ENCODE measurements at regions not wholly inside any gene's neighbourhood (a gene's known extent, or its start where the extent isn't known, plus 50 kb on each side); places are given as distances from the start of the nearest gene placed in this dataset.

DNA sequence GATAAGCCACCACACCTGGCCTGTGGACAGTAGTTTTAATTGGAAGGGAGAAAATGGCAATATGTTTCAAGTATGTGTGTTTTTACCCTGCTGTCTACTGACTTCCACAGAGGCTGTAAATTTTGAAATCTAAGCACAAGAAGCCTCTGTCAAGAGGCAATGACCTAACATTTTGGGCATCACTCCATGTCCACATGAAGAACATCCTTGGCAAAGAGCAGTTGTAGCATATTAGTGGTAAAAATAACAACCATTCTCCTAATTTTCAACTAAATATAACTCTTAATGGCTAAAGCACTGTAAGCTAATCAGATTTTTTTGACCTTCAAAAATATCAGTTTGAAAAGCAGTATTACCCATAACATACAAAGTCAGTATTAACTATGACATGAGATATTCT is 100.3 kb upstream of the APC start:
- no peak for TF ChIP-seq EZH2phosphoT487 (IDR thresholded peaks at IDR 0.05; ENCODE audit: low read depth)
- TF ChIP-seq, protein P1, sequence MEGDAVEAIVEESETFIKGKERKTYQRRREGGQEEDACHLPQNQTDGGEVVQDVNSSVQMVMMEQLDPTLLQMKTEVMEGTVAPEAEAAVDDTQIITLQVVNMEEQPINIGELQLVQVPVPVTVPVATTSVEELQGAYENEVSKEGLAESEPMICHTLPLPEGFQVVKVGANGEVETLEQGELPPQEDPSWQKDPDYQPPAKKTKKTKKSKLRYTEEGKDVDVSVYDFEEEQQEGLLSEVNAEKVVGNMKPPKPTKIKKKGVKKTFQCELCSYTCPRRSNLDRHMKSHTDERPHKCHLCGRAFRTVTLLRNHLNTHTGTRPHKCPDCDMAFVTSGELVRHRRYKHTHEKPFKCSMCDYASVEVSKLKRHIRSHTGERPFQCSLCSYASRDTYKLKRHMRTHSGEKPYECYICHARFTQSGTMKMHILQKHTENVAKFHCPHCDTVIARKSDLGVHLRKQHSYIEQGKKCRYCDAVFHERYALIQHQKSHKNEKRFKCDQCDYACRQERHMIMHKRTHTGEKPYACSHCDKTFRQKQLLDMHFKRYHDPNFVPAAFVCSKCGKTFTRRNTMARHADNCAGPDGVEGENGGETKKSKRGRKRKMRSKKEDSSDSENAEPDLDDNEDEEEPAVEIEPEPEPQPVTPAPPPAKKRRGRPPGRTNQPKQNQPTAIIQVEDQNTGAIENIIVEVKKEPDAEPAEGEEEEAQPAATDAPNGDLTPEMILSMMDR (IDR thresholded peaks at IDR 0.05; ENCODE audit: low read depth, low read length): no peak
